WTC11 (cell line): ENCODE measurements at regions not wholly inside any gene's neighbourhood (a gene's known extent, or its start where the extent isn't known, plus 50 kb on each side); places are given as distances from the start of the nearest gene placed in this dataset.

ENCODE experiments used
- CBFB ChIP-seq: sonication (generic); formaldehyde crosslinking; IDR thresholded peaks from 2 replicates; pipeline ENCODE4 v1.8.1; 2022; ENCODE audit warnings: mild to moderate bottlenecking, low read depth, missing genetic modification reagents
- CREB1 ChIP-seq: sonication (generic); formaldehyde crosslinking; IDR thresholded peaks from 2 replicates; pipeline ENCODE4 v1.8.0; 2023; ENCODE audit warnings: mild to moderate bottlenecking, missing genetic modification reagents
- TF ChIP-seq, protein P1 (sequence below): fragments of 200-600 bp; IDR thresholded peaks from 2 replicates; pipeline ENCODE4 v1.8.0; 2022; ENCODE audit warnings: antibody characterized with exemption

DNA sequence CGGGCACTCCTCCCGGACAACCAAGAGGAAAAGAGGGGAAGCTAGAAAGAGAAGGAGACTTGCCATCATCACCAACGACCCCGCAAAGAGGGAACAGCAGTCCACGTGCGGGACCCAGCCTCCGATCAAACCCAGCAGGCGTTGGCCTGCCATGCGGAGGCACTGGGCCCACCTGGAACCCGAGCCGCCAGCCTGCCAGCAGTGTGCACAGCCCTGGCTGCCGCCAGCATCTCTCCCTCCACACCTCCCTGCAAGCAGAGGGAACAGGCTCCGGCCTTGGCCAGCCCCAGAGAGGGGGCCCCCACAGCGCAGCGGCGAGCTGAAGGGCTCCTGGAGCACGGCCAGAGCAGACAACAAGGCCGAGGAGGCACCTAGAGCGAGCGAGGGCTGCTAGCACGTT lies 1244.7 kb upstream of the B3GALT2 start:
- TF ChIP-seq CBFB (CRISPR knock-in tag) (no peak), CREB1 (no peak)
- TF ChIP-seq, protein P1, sequence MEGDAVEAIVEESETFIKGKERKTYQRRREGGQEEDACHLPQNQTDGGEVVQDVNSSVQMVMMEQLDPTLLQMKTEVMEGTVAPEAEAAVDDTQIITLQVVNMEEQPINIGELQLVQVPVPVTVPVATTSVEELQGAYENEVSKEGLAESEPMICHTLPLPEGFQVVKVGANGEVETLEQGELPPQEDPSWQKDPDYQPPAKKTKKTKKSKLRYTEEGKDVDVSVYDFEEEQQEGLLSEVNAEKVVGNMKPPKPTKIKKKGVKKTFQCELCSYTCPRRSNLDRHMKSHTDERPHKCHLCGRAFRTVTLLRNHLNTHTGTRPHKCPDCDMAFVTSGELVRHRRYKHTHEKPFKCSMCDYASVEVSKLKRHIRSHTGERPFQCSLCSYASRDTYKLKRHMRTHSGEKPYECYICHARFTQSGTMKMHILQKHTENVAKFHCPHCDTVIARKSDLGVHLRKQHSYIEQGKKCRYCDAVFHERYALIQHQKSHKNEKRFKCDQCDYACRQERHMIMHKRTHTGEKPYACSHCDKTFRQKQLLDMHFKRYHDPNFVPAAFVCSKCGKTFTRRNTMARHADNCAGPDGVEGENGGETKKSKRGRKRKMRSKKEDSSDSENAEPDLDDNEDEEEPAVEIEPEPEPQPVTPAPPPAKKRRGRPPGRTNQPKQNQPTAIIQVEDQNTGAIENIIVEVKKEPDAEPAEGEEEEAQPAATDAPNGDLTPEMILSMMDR, result no peak
